A673 (cell line): ENCODE measurements at regions not wholly inside any gene's neighbourhood (a gene's known extent, or its start where the extent isn't known, plus 50 kb on each side); places are given as distances from the start of the nearest gene placed in this dataset.

Experiments
- EZH2 ChIP-seq: fragments of 200-600 bp; sonication (generic); IDR thresholded peaks from 2 replicates; pipeline ENCODE4 v1.6.1; 2017; ENCODE audit warnings: borderline replicate concordance, low read depth, mild to moderate bottlenecking, mixed read lengths, antibody characterized with exemption, low read length; ENCODE audit not compliant: poor library complexity, severe bottlenecking
- TF ChIP-seq, protein P1 (sequence below): fragments of 300-800, 200-600 bp; sonication (generic); conservative IDR thresholded peaks from 2 replicates; pipeline ENCODE4 v1.5.1; 2017; ENCODE audit warnings: low read depth, mild to moderate bottlenecking, antibody characterized with exemption, low read length, moderate library complexity, mixed read lengths

DNA sequence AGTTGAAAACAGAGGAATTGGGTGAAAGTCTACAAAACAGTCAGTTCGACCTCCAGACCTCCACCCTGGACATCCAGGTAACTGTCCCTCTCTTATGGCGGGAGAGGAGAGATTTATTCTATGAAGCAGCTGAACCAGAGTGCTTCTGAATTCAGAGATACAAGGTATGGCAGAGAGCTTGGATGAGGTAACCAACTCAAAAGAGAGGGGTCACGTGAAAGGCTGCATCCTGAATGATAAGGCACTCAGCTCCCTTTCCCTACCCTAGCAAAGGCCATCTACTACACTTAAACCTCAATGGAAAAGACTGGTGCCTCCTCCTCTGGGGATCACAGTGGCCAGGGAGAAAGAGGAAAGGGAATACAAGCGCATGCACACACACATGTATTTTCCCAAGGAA lies 88.4 kb upstream of the KCNA3 start:
- no peak for TF ChIP-seq EZH2
- TF ChIP-seq, protein P1, sequence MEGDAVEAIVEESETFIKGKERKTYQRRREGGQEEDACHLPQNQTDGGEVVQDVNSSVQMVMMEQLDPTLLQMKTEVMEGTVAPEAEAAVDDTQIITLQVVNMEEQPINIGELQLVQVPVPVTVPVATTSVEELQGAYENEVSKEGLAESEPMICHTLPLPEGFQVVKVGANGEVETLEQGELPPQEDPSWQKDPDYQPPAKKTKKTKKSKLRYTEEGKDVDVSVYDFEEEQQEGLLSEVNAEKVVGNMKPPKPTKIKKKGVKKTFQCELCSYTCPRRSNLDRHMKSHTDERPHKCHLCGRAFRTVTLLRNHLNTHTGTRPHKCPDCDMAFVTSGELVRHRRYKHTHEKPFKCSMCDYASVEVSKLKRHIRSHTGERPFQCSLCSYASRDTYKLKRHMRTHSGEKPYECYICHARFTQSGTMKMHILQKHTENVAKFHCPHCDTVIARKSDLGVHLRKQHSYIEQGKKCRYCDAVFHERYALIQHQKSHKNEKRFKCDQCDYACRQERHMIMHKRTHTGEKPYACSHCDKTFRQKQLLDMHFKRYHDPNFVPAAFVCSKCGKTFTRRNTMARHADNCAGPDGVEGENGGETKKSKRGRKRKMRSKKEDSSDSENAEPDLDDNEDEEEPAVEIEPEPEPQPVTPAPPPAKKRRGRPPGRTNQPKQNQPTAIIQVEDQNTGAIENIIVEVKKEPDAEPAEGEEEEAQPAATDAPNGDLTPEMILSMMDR: no peak
